CD4-positive, alpha-beta T cell treated with Interleukin-17A for 1 hour (primary cell): ENCODE measurements at regions not wholly inside any gene's neighbourhood (a gene's known extent, or its start where the extent isn't known, plus 50 kb on each side); places are given as distances from the start of the nearest gene placed in this dataset.

Experiments used
- DNase-seq: peaks from one replicate; pipeline ENCODE4 v3.0.0-alpha.2; 2020

DNA sequence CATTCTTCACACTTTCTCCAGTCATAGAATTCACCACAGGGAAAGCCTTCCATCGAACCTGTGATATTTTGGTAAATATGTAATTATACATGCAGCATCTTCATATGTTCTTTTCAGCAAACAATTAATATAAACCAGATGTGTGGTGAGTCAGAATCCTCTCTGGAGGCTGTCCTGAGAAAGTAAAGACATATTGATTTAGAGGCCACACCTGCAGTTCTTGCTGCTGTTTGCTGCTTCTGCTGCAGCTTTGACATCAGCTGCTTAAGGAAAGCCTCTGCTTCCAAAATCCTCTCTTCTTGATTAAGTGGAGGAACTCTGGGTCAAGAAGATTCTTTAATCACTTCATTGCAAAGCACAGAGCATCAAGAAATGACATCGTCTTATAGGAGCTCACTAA lies 568.8 kb upstream of the ZEB2 start:
- DNase-seq, result no peak

DNA sequence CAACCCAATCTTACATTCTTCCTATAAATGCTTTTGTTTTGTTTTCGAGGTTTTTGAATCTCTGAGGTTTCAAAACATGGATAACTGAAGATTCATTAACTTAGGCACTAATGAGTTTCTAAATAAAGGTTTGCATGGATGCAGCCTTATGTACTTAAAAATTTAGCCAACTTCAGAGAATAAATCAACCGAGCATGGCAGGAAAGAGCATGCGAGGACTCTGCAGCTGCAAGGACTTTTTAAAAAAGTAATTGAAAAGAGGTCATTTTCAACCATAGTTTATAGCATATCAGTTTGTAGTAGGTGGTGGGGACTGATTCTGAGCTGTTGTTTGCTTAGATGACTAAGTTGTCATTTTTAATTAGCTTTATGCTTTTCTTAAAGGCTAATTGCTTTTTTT lies 567.0 kb upstream of the ZEB2 start:
- DNase-seq, result no peak

DNA sequence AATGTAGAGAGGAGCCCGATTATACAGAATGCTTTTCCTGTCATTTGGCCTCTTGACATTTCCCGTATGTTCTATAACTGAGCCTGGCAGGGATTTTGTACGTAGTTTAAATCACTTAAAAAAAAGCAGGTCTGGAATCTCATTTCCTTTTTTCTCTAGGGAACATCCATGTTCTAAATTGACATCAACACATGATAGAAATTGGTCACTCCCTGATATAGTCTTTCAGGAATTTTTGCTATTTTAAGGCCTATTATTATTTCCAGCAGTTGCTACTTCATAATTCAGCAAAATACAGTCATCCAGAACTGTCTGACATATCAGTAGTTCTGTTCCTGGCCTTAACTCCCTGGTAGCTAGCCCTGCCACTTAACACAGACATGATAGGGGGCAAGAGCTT lies 565.7 kb upstream of the ZEB2 start:
- DNase-seq, result no peak

DNA sequence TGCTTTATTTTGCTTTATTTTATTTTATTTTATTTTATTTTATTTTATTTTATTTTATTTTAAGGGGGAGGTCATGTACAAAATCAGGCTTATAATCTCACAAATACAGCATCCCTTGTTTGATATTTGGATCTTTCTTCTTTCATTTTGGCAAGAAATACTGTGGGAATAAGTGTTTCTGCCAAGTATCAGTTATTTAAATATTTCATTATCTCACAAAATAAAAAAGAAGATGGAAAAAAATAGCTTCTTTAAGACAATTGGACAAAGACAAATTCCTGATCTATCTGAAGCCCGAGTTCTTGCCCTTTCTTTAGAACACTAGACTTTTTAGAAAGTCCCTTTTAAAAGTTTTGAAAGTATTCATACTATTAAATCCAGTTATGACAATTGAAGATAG lies 560.5 kb upstream of the ZEB2 start:
- DNase-seq, result no peak

DNA sequence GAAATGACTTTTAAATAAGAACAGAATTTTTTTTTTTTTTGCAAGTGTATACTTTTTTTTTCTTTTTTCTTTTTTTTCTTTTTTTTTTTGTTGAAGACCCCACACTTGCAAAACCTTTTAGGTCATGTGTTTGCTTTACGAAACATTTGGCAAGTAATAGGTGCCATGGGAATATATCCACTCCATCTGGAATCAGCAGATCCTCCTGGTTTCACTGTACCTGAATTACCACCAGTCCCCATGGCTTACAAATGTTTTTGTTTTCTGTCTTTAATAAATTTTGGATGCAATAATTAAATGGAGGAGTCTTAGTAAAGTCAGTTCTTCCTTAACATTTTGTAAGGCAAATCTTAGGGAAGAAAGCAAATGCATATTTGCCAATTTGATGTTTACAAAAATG lies 559.7 kb upstream of the ZEB2 start:
- DNase-seq, result no peak

DNA sequence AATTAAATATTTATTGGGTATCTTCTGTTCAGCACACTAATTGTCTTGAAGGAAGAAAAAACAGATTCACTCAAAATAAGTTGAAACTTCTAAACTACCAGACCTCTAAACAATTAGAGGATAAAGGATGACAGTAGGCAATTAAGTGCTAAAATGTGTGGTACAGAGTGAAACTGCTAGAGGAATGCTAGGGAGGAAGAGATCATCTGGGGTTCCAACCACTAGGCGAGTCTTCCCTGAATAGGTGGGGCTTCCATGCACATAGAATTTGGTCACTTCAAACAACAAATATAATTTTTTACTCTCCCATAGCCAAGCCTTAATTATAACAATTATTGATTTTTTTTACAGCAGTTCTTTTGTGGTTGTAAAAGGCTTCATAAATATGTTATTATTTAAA lies 559.0 kb upstream of the ZEB2 start:
- no peak for DNase-seq

DNA sequence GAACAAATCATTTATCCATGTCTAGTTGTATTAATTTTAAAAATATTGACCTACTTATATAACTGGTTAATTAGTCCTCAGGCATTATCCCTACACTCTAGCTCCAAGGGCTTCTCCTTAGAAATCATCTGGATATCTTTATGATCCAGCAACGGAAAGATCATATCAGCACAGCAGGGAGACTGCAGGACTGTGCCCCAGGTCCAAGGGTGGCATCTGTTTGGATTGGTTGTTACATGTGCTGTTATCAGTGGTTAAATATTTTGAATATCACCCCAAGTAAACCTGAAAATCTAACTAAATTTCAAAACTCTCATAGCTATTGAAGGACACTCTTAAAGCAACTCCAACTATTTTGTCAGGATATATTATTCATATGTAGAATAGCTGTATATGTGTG lies 556.2 kb upstream of the ZEB2 start:
- no peak for DNase-seq

DNA sequence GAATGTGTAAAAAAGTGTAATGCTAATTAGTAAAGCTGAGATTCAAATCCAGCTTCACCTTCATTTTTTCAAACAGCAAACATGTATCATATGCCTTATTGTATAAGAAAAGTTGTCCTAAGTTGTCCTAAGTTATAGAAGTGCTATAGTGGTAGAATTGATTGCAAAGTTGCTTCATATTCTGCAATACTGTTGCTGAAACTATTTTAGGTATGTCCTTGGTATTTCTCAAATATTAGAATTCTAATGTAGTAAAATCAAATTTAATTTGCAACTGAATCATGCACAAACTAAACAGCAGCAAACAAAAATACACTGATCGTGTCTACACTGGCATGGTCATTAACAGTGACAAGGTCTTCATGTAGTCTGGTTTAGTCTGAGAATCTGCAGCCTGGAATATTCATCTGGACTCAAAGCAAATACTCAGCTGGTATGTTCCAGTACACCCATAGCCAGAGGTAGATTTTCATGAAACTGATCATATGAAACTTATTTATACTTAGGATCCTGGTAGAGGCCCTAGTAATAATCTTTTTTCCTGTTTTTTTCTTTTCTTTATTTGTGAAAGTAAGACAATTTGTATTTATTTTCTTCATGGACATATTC lies 555.6 kb upstream of the ZEB2 start:
- DNase-seq, result no peak

DNA sequence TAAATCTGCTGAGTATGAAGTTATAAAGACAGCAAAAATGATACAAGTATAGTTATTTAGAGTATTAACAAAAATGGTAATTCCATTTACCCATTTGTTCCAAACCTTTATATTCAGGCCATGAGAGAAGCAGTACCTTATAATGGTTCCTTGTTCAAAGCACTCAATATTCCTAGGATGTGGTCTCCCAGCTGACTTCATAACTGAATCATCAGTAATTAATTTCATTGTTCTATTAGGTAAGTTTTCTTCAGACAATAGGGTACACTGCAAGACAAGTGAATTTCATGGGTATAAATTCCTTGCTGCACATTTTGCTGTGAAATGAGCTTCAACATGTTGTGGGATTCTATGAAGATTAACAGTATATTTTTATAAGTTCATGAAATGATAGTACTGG lies 550.8 kb upstream of the ZEB2 start:
- DNase-seq, result no peak

DNA sequence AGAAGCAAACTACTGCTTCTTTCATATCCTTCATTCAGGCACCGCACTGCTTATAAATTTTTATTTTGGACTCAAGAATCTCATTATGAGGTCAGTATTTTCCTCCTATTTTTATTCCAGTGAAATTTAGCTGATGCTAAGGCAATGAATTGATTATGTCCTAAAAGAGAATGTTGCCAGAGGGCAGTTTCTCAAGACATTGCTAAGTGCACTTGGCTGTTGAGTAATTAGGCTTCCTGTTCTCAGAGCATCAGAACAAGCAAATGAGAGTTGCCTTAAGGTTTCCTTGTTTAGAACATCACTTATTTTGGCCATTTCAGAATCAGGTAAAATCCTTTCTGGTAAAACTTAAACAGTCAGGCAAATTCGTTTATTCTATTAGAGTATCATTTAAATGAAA lies 548.6 kb upstream of the ZEB2 start:
- no peak for DNase-seq

DNA sequence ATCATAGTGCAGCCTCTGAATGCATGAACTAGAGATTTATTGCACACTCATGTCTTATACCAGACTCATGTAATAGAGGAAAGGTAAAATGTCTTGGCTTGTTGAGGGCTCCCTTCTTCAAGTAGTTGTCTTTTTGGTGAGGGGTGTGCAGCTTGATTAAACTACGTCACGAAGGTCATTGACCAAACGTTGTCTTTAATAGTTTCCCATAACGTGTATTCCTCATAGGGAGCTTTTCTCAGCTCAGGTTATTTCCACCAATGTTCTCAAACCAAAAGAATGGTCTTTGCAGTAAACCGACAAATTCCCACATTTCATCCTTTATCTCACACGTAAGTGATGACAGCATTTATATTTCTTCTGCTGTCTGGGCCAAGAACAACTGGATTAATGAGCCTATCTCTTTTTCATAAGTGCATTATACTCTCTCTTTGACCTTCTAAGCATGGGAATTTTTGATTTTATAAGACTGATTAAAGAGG lies 547.7 kb upstream of the ZEB2 start:
- no peak for DNase-seq

DNA sequence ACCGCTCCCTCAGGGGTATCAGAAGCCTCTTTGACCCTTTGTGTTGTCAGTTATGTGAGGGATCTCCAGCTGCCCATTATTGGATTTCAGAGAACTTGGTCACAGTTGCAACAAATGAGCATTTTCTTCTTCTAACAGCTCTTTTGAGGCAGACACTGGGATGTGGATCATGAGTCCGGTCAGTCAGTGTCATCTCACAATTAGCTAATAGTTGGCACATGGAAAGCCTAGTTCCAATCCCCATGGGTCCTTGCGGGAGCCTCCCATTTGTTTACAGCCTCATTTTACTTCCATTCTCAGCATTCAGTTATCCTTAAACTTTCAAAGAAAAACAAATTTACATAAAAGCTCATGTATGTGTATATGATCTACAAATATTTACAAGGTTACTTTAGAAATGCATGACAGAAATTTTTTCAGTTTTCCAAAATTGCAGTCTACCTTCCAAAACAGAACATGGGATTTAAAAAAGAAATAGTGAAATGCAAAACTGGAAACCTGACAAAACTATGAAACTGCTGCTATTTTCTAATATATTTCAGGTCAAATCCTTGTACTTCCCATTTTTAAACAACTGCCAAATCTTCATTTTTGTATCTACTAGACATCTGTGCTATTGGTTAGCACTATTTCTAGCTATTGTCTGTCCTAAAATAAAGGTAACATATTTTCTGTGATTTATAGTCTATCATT lies 547.1 kb upstream of the ZEB2 start:
- DNase-seq, result no peak

DNA sequence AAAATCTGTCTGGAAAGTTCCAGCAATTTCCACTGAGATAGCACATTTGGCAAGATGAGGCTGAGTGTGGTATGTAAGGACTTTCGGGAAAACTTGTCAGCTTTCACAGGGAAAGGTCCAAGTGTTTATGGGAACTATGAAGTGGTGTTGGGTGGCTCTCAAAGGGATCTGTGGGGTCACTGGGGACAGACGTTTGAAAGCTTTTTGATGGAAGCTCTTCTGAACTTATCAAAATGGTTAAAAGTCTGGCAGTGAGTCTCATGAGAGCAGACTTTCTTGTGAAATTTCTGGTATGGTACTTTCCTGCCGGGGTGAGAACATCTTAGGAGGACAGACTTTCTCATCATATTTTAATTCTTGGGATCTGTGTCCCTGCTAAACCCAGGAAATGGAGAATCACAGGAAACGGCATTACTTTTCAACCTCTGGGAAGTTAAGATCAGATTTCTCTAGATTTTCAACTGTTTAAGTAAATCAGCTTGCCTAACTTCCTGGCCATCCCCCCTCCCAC lies 546.3 kb upstream of the ZEB2 start:
- DNase-seq, result no peak

DNA sequence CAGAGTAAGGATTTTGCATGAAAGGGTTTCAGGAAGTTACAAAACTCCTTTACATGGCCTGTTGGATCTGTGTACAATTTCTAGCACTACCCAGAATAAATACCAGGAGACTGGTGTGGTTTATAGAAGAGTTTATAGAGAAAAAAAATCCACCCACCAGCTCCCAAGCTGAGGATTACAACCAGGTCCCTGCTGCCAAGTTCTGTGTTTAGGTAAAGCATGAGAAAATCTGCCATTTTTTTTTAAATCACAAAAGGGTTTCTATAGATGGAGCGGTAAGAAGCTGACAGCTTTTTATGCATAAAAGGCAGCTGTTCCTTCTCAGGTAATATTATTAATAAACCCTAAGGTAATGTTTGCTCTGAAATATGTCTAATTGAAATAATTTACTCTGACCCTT lies 545.4 kb upstream of the ZEB2 start:
- DNase-seq, result no peak

DNA sequence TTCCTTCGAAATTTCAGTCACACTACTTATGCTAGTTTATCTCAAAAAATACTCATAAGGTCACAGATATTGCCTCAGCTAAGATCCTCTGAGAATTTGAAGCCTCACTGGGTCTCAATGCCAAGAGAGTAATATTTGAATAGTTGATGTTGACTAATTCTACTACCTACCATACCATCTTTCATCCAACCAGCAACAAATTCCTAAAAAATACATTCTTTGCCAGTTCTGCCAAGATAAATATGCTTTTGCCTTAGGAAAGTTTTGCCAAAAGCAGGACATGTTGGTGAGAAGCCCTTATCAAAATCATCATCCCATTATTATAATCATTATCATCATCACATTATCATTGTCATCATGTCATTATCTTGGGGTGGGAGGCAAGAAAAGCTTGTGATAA lies 544.6 kb upstream of the ZEB2 start:
- DNase-seq, result no peak

DNA sequence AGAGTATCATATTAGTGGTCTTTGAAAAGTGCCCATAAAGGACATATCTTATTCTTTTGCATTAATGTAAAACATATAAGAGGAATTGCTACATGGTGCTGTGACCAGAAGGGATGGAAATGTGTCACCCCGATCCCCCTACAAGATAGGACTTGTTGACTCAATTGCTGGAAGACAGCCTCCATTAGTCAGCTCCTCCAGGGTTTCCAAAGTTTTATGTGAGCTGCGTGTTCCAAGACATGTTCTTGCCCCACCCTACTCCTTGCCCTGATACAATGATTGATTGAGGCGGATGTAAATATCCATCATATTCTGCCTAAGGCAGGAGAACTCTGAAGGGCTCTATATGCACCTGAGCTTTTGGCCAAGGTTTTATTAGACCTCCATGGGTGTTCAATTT lies 541.0 kb upstream of the ZEB2 start:
- DNase-seq, result no peak

DNA sequence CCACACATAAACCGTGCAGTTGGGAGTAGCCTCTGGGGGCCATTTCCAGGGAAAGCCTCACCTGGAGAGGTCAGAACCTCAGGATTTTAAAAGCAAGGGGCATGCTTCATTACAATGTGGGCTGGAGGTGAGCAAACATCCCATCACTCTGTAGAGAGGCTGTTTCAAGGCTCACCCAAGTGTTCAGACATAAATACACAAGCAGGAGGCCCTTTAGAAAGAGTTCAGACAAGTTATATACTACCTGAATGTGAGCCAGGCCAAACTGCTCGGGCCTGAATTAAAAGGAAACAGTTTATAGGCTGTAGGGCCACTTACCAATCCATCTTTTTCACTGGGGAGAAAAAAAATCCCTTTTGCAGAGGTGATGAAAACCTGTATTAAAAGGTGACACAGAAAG lies 540.0 kb upstream of the ZEB2 start:
- DNase-seq, result no peak

DNA sequence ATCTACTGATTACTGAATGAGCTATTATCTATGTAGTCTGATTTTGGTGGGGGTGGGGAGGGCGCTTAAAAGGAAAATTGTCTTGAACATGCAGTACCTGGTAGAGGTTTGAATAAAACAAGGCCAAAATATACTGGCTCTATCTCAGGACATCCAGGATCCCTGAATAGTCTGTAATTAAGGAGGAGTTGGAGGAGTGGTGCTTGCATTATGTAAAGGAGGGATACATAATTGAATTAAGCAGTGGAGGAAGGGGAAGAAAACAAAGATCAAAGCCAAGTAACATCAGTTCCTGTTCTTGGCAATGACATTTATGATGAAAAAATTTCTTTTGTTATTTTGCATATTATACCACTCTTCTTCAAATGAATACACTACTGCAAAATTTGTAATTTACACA lies 539.4 kb upstream of the ZEB2 start:
- DNase-seq, result no peak

DNA sequence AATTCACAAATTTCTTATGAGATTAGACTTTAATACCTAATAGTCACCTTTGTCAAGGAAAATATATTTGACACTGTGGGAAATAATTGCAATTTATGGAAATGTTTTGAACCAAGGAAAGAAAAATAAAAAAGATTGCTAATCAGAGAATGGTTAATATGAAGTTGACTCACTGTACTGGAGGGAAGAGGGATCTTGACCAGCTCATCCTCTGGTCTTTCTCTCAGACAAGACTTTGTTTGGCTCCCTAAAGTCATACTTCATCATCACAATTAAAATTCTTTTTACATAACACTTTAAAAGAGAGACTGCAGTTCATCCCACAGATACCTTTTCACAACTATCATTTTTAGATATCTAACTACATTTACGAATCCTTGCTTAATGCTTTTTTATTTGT lies 538.5 kb upstream of the ZEB2 start:
- DNase-seq, result no peak

DNA sequence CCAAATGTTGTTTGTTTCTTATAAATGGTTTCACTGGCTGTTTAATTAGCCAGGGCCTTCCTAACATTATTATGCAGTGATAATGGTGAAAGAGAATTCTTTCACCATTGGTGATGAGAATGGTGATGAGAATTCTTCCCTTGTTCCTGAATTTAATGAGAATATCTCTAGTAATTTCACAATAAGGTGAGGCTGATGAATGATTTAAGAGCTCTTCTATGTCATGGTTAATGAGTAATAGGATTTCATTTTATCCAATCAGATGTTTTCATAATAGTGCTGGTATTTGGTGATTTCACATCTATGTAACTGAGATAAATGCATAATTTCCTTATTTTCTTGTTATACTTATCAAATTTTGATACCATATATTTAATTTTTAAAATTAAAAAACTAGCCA lies 535.7 kb upstream of the ZEB2 start:
- DNase-seq, result no peak

DNA sequence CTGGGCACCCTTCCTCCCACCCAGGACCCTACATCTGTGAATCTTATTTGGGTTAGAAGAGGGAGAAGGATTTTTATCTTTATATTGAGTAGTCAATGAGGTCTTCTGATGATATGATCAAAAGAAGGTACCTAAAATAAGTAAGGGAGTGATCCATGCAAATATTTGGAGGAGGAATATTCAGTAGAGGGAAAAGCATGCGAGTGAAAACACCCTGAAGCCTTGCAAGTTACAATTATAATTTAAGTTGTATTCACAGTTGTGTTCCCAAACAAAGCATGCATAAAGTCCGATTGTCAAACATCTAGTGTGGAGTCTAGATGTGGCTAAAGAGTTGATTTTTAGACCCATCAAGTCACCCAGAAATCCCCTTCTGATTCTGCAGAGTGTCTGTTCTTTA lies 530.2 kb upstream of the ZEB2 start:
- DNase-seq, result no peak

DNA sequence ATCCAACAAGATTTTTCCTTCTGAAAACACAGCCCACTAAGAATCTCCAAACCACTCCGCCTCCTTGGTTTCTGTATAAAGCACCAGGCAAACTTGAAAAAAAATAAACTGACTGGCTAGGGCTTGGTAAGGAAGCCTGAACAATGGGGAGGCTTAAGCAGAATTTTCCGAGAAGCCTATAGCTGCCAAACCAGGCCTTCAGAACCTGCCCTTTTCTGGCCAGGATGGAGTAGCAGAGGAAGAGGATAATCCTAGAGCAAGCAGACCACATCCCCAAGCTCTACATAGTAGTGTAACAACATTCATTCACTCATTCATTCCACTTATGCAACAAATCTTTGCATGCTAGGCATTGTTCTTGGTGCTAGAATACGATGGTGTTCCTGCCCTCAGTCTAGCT lies 529.6 kb upstream of the ZEB2 start:
- no peak for DNase-seq

DNA sequence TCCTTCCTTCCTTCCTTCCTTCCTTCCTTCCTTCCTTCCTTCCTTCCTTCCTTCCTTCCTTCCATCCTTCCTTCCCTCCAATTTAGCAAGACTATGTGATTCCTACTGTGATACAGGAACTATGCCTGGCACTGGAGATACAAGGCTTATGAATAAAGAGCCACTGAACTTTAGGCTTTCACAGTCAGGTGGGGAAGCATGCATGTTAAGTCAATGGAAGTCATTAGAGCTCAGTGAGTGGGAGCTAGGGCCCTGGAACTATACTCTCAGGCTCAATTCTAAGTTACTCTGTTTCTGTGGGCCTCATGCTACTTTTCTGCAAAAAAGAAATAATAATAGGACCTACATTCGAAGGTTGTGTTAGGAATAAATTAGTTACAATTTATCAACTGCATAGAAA lies 527.6 kb upstream of the ZEB2 start:
- DNase-seq, result no peak

DNA sequence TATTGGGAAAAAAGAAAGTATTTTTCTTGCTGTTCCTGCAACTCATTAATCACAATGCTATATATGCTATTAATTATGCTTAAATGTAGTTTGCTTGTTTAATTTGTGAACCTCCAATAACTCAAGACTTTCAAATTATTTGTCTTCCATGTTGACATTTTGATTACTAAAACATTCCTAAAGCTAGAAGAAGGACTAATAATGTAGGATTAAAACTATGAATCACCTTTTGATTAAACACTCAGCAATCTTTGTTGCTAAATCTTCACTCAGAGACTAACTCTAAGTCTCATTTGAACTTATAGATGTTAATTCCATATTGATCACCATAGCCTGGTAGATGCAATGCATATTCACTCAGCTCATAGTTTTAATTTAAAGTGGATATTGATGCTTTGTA lies 524.6 kb upstream of the ZEB2 start:
- DNase-seq, result no peak

DNA sequence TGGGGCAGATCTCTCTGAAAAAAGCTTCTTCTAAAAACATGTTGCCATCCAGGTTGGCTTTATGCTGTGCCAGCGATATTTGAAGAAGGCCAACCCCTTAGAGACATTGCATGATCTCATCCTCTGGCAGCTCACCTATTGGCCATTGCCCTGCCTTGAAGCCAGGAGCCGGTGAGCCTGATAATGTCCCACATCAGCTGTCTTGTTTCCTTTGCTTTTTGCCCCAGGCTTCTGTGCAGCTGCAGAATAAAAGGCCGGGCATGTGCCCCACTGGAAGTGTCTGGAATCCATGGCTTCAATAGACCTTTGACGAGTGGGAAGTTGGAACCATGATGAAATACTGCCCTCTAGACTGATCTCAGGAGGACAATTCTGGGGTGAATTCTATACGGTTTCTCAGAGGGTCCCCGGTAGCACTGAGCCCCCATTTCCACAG lies 523.5 kb upstream of the ZEB2 start:
- DNase-seq, result no peak
